KOPT-K1 (cell line): ENCODE measurements at regions not wholly inside any gene's neighbourhood (a gene's known extent, or its start where the extent isn't known, plus 50 kb on each side); places are given as distances from the start of the nearest gene placed in this dataset.
"Not testable (repeated sequence)": the region's sequence is repeated elsewhere in the genome, so short reads cannot be mapped to it uniquely, and the experiment has no call there.

Experiments
- H3K27ac ChIP-seq: fragments of 200-600 bp; sonication (generic); 2 replicates; pipeline ENCODE4 v1.5.1; 2016; ENCODE audit warnings: antibody characterized with exemption, mild to moderate bottlenecking, low read depth, low read length; ENCODE audit not compliant: poor library complexity, severe bottlenecking
- H3K36me3 ChIP-seq: fragments of 200-600 bp; sonication (generic); 2 replicates; pipeline ENCODE4 v1.5.1; 2017; ENCODE audit warnings: antibody characterized with exemption, mild to moderate bottlenecking, low read length, moderate library complexity; ENCODE audit not compliant: insufficient read depth
- H3K9me3 ChIP-seq: fragments of 200-600 bp; sonication (generic); 2 replicates; pipeline ENCODE4 v1.5.1; 2017; ENCODE audit warnings: antibody characterized with exemption, low read length, mild to moderate bottlenecking; ENCODE audit not compliant: insufficient read depth, poor library complexity, severe bottlenecking

DNA sequence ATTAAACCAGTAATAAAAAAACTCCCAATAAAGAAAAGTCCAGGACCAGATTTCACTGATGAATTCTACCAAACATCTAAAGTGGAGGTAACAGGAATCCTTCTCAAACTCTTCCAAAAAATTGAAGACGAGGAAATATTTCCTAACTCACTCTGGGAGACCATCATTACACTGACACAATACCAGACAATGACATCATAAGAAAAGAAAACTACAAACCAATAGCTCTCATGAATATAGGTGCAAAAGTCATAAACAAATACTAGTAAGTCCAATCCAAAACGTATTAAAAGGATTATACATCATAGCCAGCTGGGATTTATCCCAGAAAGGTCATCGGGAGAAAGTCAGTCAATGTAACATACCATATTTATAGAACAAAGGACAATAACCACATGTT lies 94.0 kb upstream of the RAB18 start:
- Histone ChIP-seq H3K27ac (no peak overlapping the region), H3K9me3 (peaks cover 12% of the 10 kb centered on the region), H3K36me3 (no peaks in the 10 kb centered on the region)

- H3K9me3 ChIP-seq: no peaks in the 10 kb centered on the region
Observed at GRCh38 chr10:27407271-27407670, 96.8 kb upstream of the RAB18 start.

GRCh38 chr10:27399871-27400270 lies 104.2 kb upstream of the RAB18 start:
- Histone ChIP-seq H3K27ac (no peak overlapping the region), H3K9me3 (no peaks in the 10 kb centered on the region), H3K36me3 (no peaks in the 10 kb centered on the region)

More at GRCh38 chr10:27407271-27407670, 96.8 kb upstream of the RAB18 start:
- no peak overlapping the region for H3K27ac ChIP-seq
- H3K36me3 ChIP-seq: no peaks in the 10 kb centered on the region

GRCh38 chr10:27393961-27394360 lies 110.1 kb upstream of the RAB18 start:
- no peak overlapping the region for H3K27ac ChIP-seq
- H3K9me3 ChIP-seq: peaks cover 19% of the 10 kb centered on the region
- H3K36me3 ChIP-seq: no peaks in the 10 kb centered on the region

- Histone ChIP-seq H3K36me3 (no peaks in the 10 kb centered on the region), H3K9me3 (peaks cover 19% of the 10 kb centered on the region), H3K27ac (no peak overlapping the region)
Observed at GRCh38 chr10:27392606-27393005, 111.5 kb upstream of the RAB18 start.

- Histone ChIP-seq H3K36me3 (no peaks in the 10 kb centered on the region), H3K27ac (no peak overlapping the region), H3K9me3 (peaks cover 19% of the 10 kb centered on the region)
Observed at GRCh38 chr10:27391916-27392315, 112.2 kb upstream of the RAB18 start.

- peaks cover 19% of the 10 kb centered on the region for H3K9me3 ChIP-seq
- no peak overlapping the region for H3K27ac ChIP-seq
Observed at GRCh38 chr10:27391325-27391724, 112.8 kb upstream of the RAB18 start.

GRCh38 chr10:27390681-27391080 lies 113.4 kb upstream of the RAB18 start:
- Histone ChIP-seq H3K36me3 (no peaks in the 10 kb centered on the region), H3K9me3 (peaks cover 19% of the 10 kb centered on the region), H3K27ac (no peak overlapping the region)

More at GRCh38 chr10:27391325-27391724, 112.8 kb upstream of the RAB18 start:
- H3K36me3 ChIP-seq: no peaks in the 10 kb centered on the region

DNA sequence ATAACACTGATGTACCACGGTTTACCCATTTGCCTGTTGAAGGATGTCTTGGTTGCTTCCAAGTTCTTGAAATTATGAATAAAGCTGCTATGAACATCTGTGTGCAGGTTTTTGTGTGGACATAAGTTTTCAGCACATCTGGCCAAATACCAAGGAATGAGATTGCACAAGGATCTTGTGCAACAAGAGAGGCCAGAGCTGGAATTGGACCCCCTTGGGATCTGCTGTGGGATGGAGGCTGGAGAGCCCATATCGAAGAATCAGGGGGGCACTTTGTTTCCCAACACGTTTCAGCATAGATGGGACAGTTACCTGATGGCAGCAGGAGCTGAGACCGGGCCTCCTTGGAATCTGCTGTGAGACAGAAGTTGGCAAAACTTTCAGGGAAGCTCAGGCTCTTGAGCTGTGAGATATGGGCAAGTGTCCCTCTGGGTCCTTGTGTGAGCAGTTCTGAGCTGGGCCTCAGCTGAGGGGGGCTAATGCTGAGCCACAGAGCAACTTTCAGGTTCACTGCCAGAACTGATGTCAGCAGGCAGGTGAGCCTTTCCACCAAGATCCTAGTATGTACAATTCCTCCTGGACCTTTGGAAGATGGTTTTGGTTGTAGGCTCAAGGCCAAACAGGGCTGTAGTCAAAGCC lies 115.2 kb upstream of the RAB18 start:
- no peaks in the 10 kb centered on the region for H3K36me3 ChIP-seq
- H3K27ac ChIP-seq: no peak overlapping the region
- H3K9me3 ChIP-seq: peaks cover 19% of the 10 kb centered on the region

- H3K9me3 ChIP-seq: no peaks in the 10 kb centered on the region
- H3K36me3 ChIP-seq: no peaks in the 10 kb centered on the region
- no peak overlapping the region for H3K27ac ChIP-seq
Observed at GRCh38 chr10:27383595-27384542, 120.2 kb upstream of the RAB18 start.

DNA sequence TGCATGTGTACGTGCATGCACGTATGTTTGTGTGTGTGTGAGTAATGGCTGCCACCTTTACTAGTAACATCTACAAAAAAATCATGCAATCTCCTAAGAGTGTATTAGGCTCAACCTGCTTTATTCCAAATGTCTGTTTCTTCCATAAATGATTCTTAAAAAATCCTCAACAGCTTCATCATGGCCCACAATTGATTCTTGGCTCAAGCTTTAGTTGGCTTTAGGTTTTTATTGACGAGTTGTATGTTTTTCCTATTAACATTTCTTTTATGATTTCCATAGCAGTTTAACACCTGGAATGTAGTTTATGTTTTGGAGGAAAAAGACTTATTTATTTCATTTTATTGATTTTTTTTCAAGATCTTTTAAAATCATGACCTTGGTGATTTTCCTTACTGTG lies 121.9 kb upstream of the RAB18 start:
- H3K9me3 ChIP-seq: no peaks in the 10 kb centered on the region
- H3K27ac ChIP-seq: no peak overlapping the region
- H3K36me3 ChIP-seq: no peaks in the 10 kb centered on the region

DNA sequence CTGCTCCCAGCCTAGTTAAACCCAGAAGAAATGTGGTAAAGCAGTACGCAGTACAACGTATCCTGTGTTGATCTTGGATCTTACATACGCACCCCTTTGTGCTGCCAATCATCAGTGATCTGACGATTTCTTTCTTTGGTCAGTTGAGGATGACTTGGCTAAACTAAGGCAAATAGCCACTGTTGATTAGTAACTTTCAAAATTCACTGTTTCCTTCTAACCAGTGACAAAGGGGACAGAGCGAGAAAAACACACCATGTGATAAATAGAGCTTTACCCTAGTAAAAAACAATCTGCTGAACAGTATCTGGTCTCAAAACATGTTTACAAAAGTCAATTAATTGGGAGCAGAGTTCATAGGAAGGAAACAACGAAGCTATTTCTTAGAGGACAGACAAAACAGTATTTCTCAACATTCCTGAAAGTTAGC lies 123.2 kb upstream of the RAB18 start:
- Histone ChIP-seq H3K36me3 (no peaks in the 10 kb centered on the region), H3K9me3 (no peaks in the 10 kb centered on the region), H3K27ac (no peak overlapping the region)

DNA sequence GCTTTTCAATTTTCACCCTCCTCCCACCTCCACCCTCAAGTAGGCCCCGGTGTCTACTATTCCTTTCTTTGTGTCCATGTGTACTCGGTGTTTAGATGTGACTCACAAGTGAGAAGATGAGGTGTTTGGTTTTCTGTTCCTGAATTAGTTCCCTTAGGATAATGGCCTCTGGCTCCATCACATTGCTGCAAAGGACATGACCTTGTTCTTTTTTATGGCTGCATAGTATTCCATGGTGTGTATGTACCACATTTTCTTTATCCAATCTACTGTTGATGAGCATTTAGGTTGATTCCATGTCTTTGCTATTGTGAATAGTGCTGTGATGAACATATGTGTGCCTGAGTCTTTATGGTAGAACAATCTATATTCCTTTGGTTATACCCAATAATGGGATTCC lies 125.1 kb upstream of the RAB18 start:
- not testable (repeated sequence) for H3K27ac ChIP-seq, H3K36me3 ChIP-seq, H3K9me3 ChIP-seq

DNA sequence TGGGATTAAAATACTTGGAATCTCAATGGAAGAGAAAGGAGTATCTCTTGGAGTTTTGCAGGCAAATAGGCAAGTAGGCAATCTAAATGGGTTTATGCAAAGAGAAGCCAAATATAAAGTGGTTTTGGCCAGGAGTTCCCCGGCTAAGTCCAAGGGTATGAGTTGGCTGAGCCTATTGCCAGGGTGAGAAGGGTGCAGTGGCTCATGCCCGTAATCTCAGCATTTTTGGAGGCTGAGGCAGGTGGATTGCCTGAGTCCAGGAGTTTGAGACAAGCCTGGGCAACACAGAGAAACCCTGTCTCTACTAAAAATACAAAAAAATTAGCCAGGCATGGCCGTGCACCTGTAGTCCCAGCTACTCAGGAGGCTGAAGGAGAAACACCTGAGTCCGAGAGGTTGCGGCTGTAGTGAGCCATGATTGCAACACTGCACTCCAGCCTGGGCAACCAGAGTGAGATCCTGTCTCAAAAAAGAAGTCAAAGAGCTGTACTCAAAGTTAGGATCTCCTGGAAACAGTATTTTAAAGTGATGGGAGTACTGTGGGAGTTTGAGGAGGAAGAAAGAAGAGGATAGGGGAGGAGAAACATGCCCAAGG lies 130.4 kb upstream of the RAB18 start:
- Histone ChIP-seq H3K27ac (no peak overlapping the region), H3K36me3 (no peaks in the 10 kb centered on the region), H3K9me3 (no peaks in the 10 kb centered on the region)

- Histone ChIP-seq H3K27ac (no peak overlapping the region), H3K9me3 (no peaks in the 10 kb centered on the region), H3K36me3 (no peaks in the 10 kb centered on the region)
Observed at GRCh38 chr10:27372095-27372494, 131.5 kb upstream of the ACBD5 start.
